ENCODE measurements at regions not wholly inside any gene's neighbourhood (a gene's known extent, or its start where the extent isn't known, plus 50 kb on each side); places are given as distances from the start of the nearest gene placed in this dataset.
A peak's percentile ranks its signal among the peaks of the same experiment; 100 is the strongest.

DNA sequence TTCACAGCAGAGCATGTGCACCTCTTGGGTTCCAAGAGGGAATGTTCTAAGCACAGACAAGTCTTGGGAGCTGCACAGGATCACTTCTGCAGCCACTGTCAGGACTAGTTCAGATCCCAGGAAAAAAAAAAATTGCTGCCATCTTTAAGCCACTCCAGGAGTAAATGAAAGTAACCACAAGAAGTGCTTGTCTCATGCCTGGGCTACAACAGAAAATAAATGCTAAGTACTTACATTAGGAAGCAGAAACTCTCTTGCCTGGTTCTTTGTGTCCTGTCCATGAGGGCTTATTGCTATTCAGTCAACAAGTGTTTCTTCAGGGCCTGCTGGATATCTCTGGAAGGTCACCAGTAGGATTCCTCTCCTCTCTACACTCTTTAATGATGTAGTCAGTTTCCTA lies 176.1 kb downstream of the KTN1 start:
- peaks cover 3% of the 10 kb centered on the region for H3K4me1 Mint-ChIP-seq (ENCODE audit: low read depth)
- no peaks in the 10 kb centered on the region for H3K9me3 Mint-ChIP-seq
- no peak overlapping the region for H3K4me3 Mint-ChIP-seq
- H3K27ac Mint-ChIP-seq = no peak overlapping the region
- no peak for DNase-seq (ENCODE audit: low spot score)
- peaks cover 2% of the 10 kb centered on the region for H3K27me3 Mint-ChIP-seq (ENCODE audit: low read depth)
- no peaks in the 10 kb centered on the region for H3K36me3 Mint-ChIP-seq (ENCODE audit: low read depth)

- Mint-ChIP-seq H3K27ac (no peak overlapping the region), H3K4me1 (ENCODE audit: low read depth) (peaks cover 3% of the 10 kb centered on the region), H3K4me3 (no peak overlapping the region), H3K27me3 (ENCODE audit: low read depth) (no peaks in the 10 kb centered on the region), H3K36me3 (ENCODE audit: low read depth) (no peaks in the 10 kb centered on the region), H3K9me3 (no peaks in the 10 kb centered on the region)
- DNase-seq (ENCODE audit: low spot score) = no peak
These were observed 176.6 kb downstream of the KTN1 start for GRCh38 chr14:55756557-55756956.

DNA sequence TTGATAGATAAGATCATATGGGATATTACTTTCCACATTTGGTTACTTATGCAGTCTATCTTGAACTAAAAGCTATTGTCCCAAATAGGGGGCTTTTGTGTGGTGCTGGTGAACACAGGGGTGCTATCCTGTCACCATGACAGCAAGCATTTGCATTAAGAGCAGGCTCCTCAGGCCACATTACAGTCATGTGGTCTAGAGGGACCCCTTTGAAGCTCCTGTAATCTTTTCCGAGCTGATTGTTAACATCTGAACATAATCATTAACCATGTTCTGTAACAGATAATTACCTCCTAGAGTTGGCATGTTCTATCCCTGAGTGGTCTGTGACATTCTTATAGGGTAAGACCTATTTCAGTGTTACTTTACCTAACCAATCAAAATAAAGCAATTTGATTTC lies 178.8 kb downstream of the KTN1 start:
- Mint-ChIP-seq H3K36me3 (ENCODE audit: low read depth) (no peaks in the 10 kb centered on the region), H3K27ac (no peak overlapping the region), H3K4me1 (ENCODE audit: low read depth) (peaks cover 8% of the 10 kb centered on the region), H3K9me3 (no peaks in the 10 kb centered on the region), H3K4me3 (no peak overlapping the region), H3K27me3 (ENCODE audit: low read depth) (peaks cover 2% of the 10 kb centered on the region)
- DNase-seq (ENCODE audit: low spot score) = no peak

DNA sequence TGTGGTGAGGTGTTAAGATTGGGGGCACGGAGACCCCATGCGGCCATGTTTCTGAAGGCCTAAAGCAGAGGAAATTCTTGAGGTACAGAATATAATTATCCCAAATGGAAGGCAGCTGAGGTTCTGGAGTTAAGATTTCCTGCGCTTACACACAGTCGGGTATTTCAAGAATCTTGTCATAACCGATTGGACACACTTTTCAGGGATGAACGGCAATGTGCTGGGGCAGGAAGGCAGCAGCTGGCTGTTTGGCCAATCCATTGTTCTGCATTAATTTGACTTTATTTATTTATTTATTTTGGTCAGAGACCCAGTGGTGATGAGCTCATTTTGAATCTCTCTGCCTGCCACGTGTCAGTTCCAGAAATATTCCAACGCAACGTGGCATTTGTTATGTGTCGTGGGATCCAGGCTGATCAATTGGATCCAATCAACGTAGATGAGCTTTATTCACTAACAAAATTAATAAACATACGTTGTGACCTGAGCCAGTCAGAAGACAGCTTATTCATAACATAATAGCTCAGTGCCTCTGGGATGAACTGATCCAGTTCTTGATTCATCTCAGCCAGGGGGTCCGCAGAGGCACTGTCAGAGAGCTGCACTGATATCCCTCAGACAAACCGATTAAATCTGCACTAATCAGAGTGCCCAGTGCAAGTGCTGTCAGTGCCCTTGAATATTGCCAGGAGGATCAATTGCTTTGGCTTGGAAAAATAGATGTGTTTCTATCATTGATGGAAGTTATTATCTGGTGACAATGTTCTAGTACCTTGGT lies 181.0 kb downstream of the KTN1 start:
- peaks cover 8% of the 10 kb centered on the region for H3K4me1 Mint-ChIP-seq (ENCODE audit: low read depth)
- no peak overlapping the region for H3K4me3 Mint-ChIP-seq
- no peak for DNase-seq (ENCODE audit: low spot score)
- no peaks in the 10 kb centered on the region for H3K36me3 Mint-ChIP-seq (ENCODE audit: low read depth)
- no peak overlapping the region for H3K27ac Mint-ChIP-seq
- H3K27me3 Mint-ChIP-seq (ENCODE audit: low read depth) = peaks cover 6% of the 10 kb centered on the region
- H3K9me3 Mint-ChIP-seq = no peaks in the 10 kb centered on the region

GRCh38 chr14:55761651-55762050 lies 181.6 kb downstream of the KTN1 start:
- Mint-ChIP-seq H3K4me3 (no peak overlapping the region), H3K27ac (no peak overlapping the region), H3K36me3 (ENCODE audit: low read depth) (no peaks in the 10 kb centered on the region), H3K27me3 (ENCODE audit: low read depth) (peaks cover 6% of the 10 kb centered on the region), H3K4me1 (ENCODE audit: low read depth) (peaks cover 4% of the 10 kb centered on the region), H3K9me3 (no peaks in the 10 kb centered on the region)
- DNase-seq (ENCODE audit: low spot score) = no peak

DNA sequence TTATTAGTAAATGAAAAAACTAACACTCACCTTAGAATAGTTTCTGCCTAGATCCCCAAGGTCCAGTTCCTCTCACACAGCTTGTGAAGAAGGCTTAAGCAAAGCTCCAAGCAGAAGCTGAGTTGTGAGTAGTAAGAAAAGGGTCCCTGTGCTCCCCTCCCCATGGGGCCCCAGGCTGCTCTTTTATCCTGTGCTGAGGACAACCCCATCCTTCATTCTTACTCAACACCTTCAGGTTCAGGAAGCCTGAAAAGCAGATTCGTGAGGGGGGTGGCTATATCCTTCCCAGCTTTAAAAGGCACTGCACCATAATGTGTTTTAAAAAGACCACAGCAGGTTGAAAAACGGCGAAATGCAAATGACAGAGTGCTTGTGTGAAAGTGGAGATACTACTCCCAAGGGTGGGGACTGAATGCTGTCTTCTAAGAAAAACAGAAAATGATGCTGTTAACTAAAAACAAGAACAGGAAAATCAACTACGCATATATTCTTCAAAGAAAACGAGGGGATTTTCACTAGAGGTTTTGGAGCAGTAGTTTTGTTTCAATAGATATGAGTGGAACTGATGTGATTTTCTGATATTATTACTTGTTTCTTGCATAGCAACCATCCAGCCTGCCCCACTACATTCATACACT lies 182.7 kb downstream of the KTN1 start:
- H3K4me3 Mint-ChIP-seq = peak overlapping the region; percentile 17
- peaks cover 4% of the 10 kb centered on the region for H3K4me1 Mint-ChIP-seq (ENCODE audit: low read depth)
- DNase-seq (ENCODE audit: low spot score) = no peak
- H3K36me3 Mint-ChIP-seq (ENCODE audit: low read depth) = no peaks in the 10 kb centered on the region
- H3K27ac Mint-ChIP-seq = peak overlapping the region; percentile 26
- no peaks in the 10 kb centered on the region for H3K9me3 Mint-ChIP-seq
- peaks cover 6% of the 10 kb centered on the region for H3K27me3 Mint-ChIP-seq (ENCODE audit: low read depth)

DNA sequence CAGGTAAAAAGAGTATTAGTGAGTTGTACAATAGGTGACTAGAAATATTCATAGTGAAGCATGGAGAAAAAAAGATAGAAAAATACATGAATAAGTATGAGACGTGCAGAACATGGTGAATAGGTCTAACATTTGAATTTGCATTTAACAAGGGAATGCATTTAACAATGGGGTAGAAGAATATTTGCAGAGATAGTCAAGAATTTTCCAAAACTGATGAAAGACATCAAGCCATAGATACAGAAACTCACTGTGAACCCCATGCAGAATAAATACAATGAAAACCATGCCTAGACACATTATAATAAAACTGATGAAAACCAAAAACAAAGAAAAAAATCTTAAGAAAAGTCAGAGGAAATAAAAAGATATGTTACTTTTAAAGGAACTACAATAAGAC lies 184.8 kb downstream of the KTN1 start:
- Mint-ChIP-seq H3K4me1 (ENCODE audit: low read depth) (peaks cover 4% of the 10 kb centered on the region), H3K9me3 (no peaks in the 10 kb centered on the region), H3K27ac (no peak overlapping the region), H3K4me3 (no peak overlapping the region), H3K36me3 (ENCODE audit: low read depth) (no peaks in the 10 kb centered on the region), H3K27me3 (ENCODE audit: low read depth) (peaks cover 9% of the 10 kb centered on the region)
- no peak for DNase-seq (ENCODE audit: low spot score)

DNA sequence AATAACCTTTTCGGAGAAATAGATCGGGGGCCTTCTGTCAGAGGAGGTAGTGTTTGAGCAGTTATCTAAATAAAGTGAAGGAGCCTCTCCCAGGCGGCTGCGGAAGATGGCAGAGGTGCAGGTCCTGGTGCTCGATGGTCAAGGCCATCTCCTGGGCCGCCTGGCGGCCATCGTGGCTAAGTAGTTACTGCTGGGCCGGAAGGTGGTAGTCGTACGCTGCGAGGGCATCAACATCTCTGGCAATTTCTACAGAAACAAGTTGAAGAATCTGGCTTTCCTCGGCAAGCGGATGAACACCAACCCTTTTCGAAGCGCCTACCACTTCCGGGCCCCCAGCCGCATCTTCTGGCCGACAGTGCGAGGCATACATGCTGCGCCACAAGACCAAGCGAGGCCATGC lies 186.1 kb downstream of the KTN1 start:
- DNase-seq (ENCODE audit: low spot score) = no peak
- Mint-ChIP-seq H3K27me3 (ENCODE audit: low read depth) (peaks cover 9% of the 10 kb centered on the region), H3K9me3 (no peaks in the 10 kb centered on the region), H3K27ac (no peak overlapping the region), H3K4me3 (no peak overlapping the region), H3K4me1 (ENCODE audit: low read depth) (peaks cover 4% of the 10 kb centered on the region), H3K36me3 (ENCODE audit: low read depth) (no peaks in the 10 kb centered on the region)

DNA sequence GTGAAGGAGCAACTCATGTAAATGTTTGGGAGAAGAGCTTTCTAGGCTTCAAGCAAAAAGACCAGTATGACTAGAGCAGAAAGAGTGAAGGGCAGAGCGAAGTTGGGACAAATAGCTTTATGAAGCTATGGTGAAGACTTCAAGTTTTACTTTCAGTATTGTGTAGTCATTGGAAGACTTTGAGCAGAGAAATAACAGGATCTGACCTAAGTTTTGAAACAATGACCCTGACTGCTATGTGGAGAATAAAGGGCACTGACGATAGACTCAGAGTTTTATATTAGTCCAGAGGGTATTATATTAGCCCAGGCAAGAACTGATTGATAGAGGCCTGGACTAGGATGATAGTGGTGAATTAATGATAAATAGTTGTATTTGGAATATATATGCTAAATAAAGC lies 187.3 kb downstream of the KTN1 start:
- H3K36me3 Mint-ChIP-seq (ENCODE audit: low read depth) = no peaks in the 10 kb centered on the region
- no peak overlapping the region for H3K27ac Mint-ChIP-seq
- H3K9me3 Mint-ChIP-seq = no peaks in the 10 kb centered on the region
- no peak for DNase-seq (ENCODE audit: low spot score)
- H3K27me3 Mint-ChIP-seq (ENCODE audit: low read depth) = peaks cover 12% of the 10 kb centered on the region
- H3K4me3 Mint-ChIP-seq = no peak overlapping the region
- H3K4me1 Mint-ChIP-seq (ENCODE audit: low read depth) = peaks cover 2% of the 10 kb centered on the region

DNA sequence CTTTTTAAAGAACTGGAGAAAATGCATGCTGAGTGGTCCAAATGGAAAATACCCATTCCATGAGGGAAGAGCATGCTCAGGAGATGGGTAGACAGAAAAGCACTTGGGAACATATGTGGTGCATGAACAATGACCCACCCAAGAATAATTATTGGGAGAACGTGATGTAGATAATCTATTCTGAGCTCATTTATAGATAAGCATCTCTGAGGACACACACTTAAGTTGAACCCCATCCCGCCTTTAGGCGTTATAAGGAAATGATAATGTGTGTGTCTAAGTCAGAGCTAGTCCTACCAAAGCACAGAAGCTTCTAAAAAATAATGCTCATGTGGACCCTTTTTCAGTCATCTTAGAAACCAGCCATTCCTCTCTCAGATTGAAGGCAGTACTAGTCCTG lies 189.9 kb downstream of the KTN1 start:
- DNase-seq (ENCODE audit: low spot score) = no peak
- Mint-ChIP-seq H3K36me3 (ENCODE audit: low read depth) (no peaks in the 10 kb centered on the region), H3K9me3 (no peaks in the 10 kb centered on the region), H3K27ac (no peak overlapping the region), H3K4me1 (ENCODE audit: low read depth) (no peaks in the 10 kb centered on the region), H3K27me3 (ENCODE audit: low read depth) (peaks cover 9% of the 10 kb centered on the region), H3K4me3 (no peak overlapping the region)

DNA sequence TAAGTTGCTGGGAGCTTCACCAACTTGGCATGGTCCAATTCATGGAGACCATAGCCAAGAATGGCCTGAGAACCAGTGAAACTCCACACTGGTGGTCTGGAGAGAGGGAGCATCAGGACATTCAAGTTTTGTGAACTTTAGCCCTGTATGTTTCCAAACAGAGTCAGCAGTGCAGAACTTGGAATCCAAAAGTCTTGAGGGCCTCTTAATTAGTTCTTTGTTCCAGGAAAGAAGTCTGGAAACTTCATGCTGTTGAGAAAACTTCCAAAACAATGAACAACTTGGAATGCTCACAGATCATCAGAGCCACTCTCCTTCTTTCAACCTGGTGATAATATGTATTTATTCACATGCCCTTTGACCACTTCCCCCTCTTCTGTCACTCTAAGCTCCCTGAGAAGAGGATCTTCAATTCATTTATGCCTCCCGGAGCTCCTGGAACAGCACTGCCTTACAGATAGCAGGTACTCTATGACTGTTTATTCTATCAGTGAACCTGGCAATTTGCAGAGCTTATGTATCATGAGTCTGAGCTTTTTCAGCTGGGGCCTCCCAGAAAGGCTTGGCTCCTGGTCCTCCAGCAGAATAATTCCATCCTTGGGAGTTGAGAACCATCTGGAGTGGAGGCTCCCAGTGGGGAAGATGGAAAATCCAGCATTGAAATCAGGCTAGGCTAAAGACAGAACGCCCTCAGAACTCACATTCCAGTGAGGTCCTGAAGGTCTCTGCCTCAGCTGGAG lies 191.4 kb downstream of the KTN1 start:
- H3K9me3 Mint-ChIP-seq = no peaks in the 10 kb centered on the region

GRCh38 chr14:55772486-55772885 lies 192.5 kb downstream of the KTN1 start:
- no peaks in the 10 kb centered on the region for H3K9me3 Mint-ChIP-seq
- DNase-seq (ENCODE audit: low spot score) = no peak
- H3K36me3 Mint-ChIP-seq (ENCODE audit: low read depth) = no peaks in the 10 kb centered on the region
- no peak overlapping the region for H3K4me3 Mint-ChIP-seq
- H3K27ac Mint-ChIP-seq = no peak overlapping the region
- H3K4me1 Mint-ChIP-seq (ENCODE audit: low read depth) = no peaks in the 10 kb centered on the region
- H3K27me3 Mint-ChIP-seq (ENCODE audit: low read depth) = peaks cover 9% of the 10 kb centered on the region

More for the DNA sequence above, 191.4 kb downstream of the KTN1 start:
- no peaks in the 10 kb centered on the region for H3K36me3 Mint-ChIP-seq (ENCODE audit: low read depth)
- peaks cover 9% of the 10 kb centered on the region for H3K27me3 Mint-ChIP-seq (ENCODE audit: low read depth)
- DNase-seq (ENCODE audit: low spot score) = no peak
- no peak overlapping the region for H3K4me3 Mint-ChIP-seq
- H3K27ac Mint-ChIP-seq = no peak overlapping the region
- H3K4me1 Mint-ChIP-seq (ENCODE audit: low read depth) = no peaks in the 10 kb centered on the region

GRCh38 chr14:55773312-55773711 lies 193.3 kb downstream of the KTN1 start:
- Mint-ChIP-seq H3K27ac (no peak overlapping the region), H3K4me1 (ENCODE audit: low read depth) (no peaks in the 10 kb centered on the region), H3K9me3 (no peaks in the 10 kb centered on the region), H3K36me3 (ENCODE audit: low read depth) (no peaks in the 10 kb centered on the region), H3K4me3 (no peak overlapping the region), H3K27me3 (ENCODE audit: low read depth) (peaks cover 9% of the 10 kb centered on the region)
- no peak for DNase-seq (ENCODE audit: low spot score)

GRCh38 chr14:55773984-55774545 lies 194.1 kb downstream of the KTN1 start:
- Mint-ChIP-seq H3K27ac (no peak overlapping the region), H3K36me3 (ENCODE audit: low read depth) (no peaks in the 10 kb centered on the region), H3K4me3 (no peak overlapping the region), H3K9me3 (no peaks in the 10 kb centered on the region), H3K27me3 (ENCODE audit: low read depth) (peaks cover 9% of the 10 kb centered on the region), H3K4me1 (ENCODE audit: low read depth) (no peaks in the 10 kb centered on the region)
- no peak for DNase-seq (ENCODE audit: low spot score)

All from T-helper 2 cell treated with Interferon-gamma antibody and Interleukin-4, amounts not matched to agents 5 μg/mL and 100 μg/mL, for 36 hours (primary cell).